HCT116 (cell line): ENCODE measurements at regions not wholly inside any gene's neighbourhood (a gene's known extent, or its start where the extent isn't known, plus 50 kb on each side); places are given as distances from the start of the nearest gene placed in this dataset.

Experiments
- CBX3 ChIP-seq: IDR thresholded peaks from 2 replicates; pipeline ENCODE4 v1.6.1; 2012; ENCODE audit warnings: low read depth
- CTCF ChIP-seq, 3 experiments: fragments of 200-600 bp in 1 of 3; sonication (generic) in 1 of 3; IDR thresholded peaks in 2 of 3; conservative IDR thresholded peaks in 1 of 3; 2 replicates each; pipeline ENCODE4 v1.5.1; 2012 to 2017; ENCODE audit warnings: low read depth in 2 of 3, low read length in 2 of 3, antibody characterized with exemption in 1 of 3, borderline replicate concordance in 1 of 3, control low read depth in 1 of 3, mild to moderate bottlenecking in 1 of 3, mixed read lengths in 1 of 3, mixed run types in 1 of 3, moderate library complexity in 1 of 3; ENCODE audit not compliant: insufficient read depth in 1 of 3
- POLR2A ChIP-seq: IDR thresholded peaks from 2 replicates; pipeline ENCODE4 v1.7.0; 2011; ENCODE audit warnings: borderline replicate concordance; ENCODE audit not compliant: insufficient read depth, insufficient read length; ENCODE audit errors: extremely low read depth
- POLR2AphosphoS5 ChIP-seq: IDR thresholded peaks from 2 replicates; pipeline ENCODE4 v1.6.1; 2011; ENCODE audit warnings: mild to moderate bottlenecking, low read depth, low read length, moderate library complexity
- ZBTB33 ChIP-seq: IDR thresholded peaks from 2 replicates; pipeline ENCODE4 v1.6.1; 2011; ENCODE audit warnings: mild to moderate bottlenecking, low read length, moderate library complexity; ENCODE audit not compliant: insufficient replicate concordance; ENCODE audit errors: extremely low read depth

GRCh38 chr7:19871102-19871501, 97.7 kb upstream of the TMEM196 start:
- TF ChIP-seq ZBTB33 (no peak), CTCF (IDR thresholded peaks at IDR 0.05 in 2 of 3, conservative IDR thresholded peaks at IDR 0.05 in 1 of 3; ENCODE audit: borderline replicate concordance in 1 of 3, insufficient read depth in 1 of 3, low read depth in 2 of 3, low read length in 2 of 3) (no peak), POLR2AphosphoS5 (no peak), CBX3 (no peak), POLR2A (no peak)
